ENCODE measurements at regions not wholly inside any gene's neighbourhood (a gene's known extent, or its start where the extent isn't known, plus 50 kb on each side); places are given as distances from the start of the nearest gene placed in this dataset.
"Not testable (repeated sequence)": the region's sequence is repeated elsewhere in the genome, so short reads cannot be mapped to it uniquely, and the experiment has no call there.

- DNase-seq: no peak
Observed at GRCh38 chr18:54433368-54433767, 75.7 kb downstream of the C18orf54 start.

- DNase-seq: no peak
Observed at GRCh38 chr18:54433857-54434256, 76.2 kb downstream of the C18orf54 start.

GRCh38 chr18:54434453-54434852 lies 76.7 kb downstream of the C18orf54 start:
- DNase-seq: no peak

GRCh38 chr18:54436501-54436900 lies 78.8 kb downstream of the C18orf54 start:
- DNase-seq: no peak

- no peak for DNase-seq
Observed at GRCh38 chr18:54440292-54440691, 82.6 kb downstream of the C18orf54 start.

GRCh38 chr18:54444319-54444914 lies 86.7 kb downstream of the C18orf54 start:
- DNase-seq: peak in 2 of 3 donors; percentile 29 to 31

- DNase-seq: no peak
Observed at GRCh38 chr18:54453996-54454395, 96.3 kb downstream of the C18orf54 start.

- DNase-seq: no peak
Observed at GRCh38 chr18:54465502-54465901, 107.8 kb downstream of the C18orf54 start.

- DNase-seq: no peak
Observed at GRCh38 chr18:54466248-54467005, 108.7 kb downstream of the C18orf54 start.

GRCh38 chr18:54479365-54479764 lies 111.7 kb upstream of the DYNAP start:
- no peak for DNase-seq

GRCh38 chr18:54480616-54481015 lies 110.4 kb upstream of the DYNAP start:
- DNase-seq: no peak

- DNase-seq: not testable (repeated sequence)
Observed at GRCh38 chr18:54502451-54502850, 88.6 kb upstream of the DYNAP start.

GRCh38 chr18:54503131-54503894 lies 87.7 kb upstream of the DYNAP start:
- DNase-seq: no peak

- DNase-seq: no peak
Observed at GRCh38 chr18:54506516-54507261, 84.4 kb upstream of the DYNAP start.

GRCh38 chr18:54509793-54510192 lies 81.3 kb upstream of the DYNAP start:
- no peak for DNase-seq

- DNase-seq: no peak
Observed at GRCh38 chr18:54515149-54515548, 75.9 kb upstream of the DYNAP start.

- no peak for DNase-seq
Observed at GRCh38 chr18:54517521-54517920, 73.5 kb upstream of the DYNAP start.

- no peak for DNase-seq
Observed at GRCh38 chr18:54521846-54522245, 69.2 kb upstream of the DYNAP start.

- DNase-seq: no peak
Observed at GRCh38 chr18:54528942-54529376, 62.1 kb upstream of the DYNAP start.

GRCh38 chr18:54529444-54529843 lies 61.6 kb upstream of the DYNAP start:
- DNase-seq: no peak

- DNase-seq: no peak
Observed at GRCh38 chr18:54530285-54530684, 60.8 kb upstream of the DYNAP start.

- no peak for DNase-seq
Observed at GRCh38 chr18:54531402-54532065, 59.5 kb upstream of the DYNAP start.

GRCh38 chr18:54532222-54532621 lies 58.8 kb upstream of the DYNAP start:
- no peak for DNase-seq

Measured in suppressor macrophage treated with lipopolysaccharide for 1 hour (primary cell).